ENCODE measurements at regions not wholly inside any gene's neighbourhood (a gene's known extent, or its start where the extent isn't known, plus 50 kb on each side); places are given as distances from the start of the nearest gene placed in this dataset.

DNA sequence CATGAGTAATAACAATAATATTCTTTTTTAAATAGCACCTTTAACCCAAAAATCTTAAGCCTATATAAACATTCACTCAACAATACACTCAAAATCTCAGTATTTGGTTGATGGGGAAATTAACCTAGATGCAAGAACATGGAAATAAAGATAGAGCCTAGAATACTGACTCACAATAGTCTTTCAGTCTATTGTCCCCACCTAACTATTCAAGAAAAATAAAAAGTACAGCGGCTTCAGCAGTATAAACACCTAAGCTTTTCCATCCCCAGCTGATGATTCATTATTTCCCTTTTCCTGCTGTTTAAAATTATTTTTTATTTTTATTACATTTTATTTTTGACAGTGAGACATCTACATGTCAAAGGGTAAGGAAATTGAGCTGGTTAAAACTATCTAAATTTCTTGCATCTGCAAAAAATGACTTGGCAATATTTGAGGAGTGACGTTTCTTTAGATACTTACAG lies 201.4 kb downstream of the FZD1 start:
- Histone ChIP-seq H2AFZ (ENCODE audit: low read depth, low read length, poor library complexity, severe bottlenecking) (no peak overlapping the region), H3K79me2 (ENCODE audit: insufficient read depth, low read length) (no peaks in the 10 kb centered on the region), H3K27ac (ENCODE audit: low read depth, low read length) (no peak overlapping the region), H3K9ac (ENCODE audit: low read length) (no peak overlapping the region), H3K36me3 (ENCODE audit: control insufficient read depth in 1 of 2, insufficient read depth in 2 of 2, low read length in 2 of 2) (no peaks in the 10 kb centered on the region), H3K9me2 (ENCODE audit: insufficient read depth) (no peaks in the 10 kb centered on the region), H3K4me3 (replicated peaks in 1 of 2; ENCODE audit: low read depth in 1 of 2, low read length in 2 of 2) (no peak overlapping the region), H3K9me3 (ENCODE audit: control insufficient read depth in 1 of 2, insufficient read depth in 1 of 2, low read depth in 1 of 2, low read length in 2 of 2) (no peaks in the 10 kb centered on the region), H4K20me1 (ENCODE audit: insufficient read depth) (no peaks in the 10 kb centered on the region), H3K27me3 (ENCODE audit: insufficient read depth, low read length) (0 out of 2 replicates have a peak, but pooled peaks cover 4% of the 10 kb centered on the region), H3K4me1 (ENCODE audit: control insufficient read depth in 1 of 2, insufficient read depth in 2 of 2, low read length in 2 of 2) (no peaks in the 10 kb centered on the region), H3K4me2 (ENCODE audit: low read length) (no peak overlapping the region)
- ChIA-PET RAD21 (ENCODE audit: low non-redundant PET in 1 of 2, low total read pairs in 2 of 2, uncharacterized antibody in 2 of 2, unreplicated experiment in 2 of 2) (no interaction called here), CTCF (no interaction called here), POLR2A (interaction anchor here (0.5 kb wide), 1 partner anchor 491 kb away, joined by 3 read pairs; no protein-coding TSS in a partner anchor)
- BruUV-seq (replicated peaks): no TSS peak
- intact Hi-C loops (cut with micrococcal nuclease): no loop called here
- ATAC-seq (no peak), DNase-seq (ENCODE audit: low read depth, low spot score) (no peak)
- TF ChIP-seq YY1 (IDR thresholded peaks at IDR 0.05; ENCODE audit: extremely low read depth, insufficient replicate concordance, low read depth, low read length) (no peak), ZFX (IDR thresholded peaks at IDR 0.05) (no peak)
- TF ChIP-seq, protein P1, sequence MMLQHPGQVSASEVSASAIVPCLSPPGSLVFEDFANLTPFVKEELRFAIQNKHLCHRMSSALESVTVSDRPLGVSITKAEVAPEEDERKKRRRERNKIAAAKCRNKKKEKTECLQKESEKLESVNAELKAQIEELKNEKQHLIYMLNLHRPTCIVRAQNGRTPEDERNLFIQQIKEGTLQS (IDR thresholded peaks at IDR 0.05): no peak

DNA sequence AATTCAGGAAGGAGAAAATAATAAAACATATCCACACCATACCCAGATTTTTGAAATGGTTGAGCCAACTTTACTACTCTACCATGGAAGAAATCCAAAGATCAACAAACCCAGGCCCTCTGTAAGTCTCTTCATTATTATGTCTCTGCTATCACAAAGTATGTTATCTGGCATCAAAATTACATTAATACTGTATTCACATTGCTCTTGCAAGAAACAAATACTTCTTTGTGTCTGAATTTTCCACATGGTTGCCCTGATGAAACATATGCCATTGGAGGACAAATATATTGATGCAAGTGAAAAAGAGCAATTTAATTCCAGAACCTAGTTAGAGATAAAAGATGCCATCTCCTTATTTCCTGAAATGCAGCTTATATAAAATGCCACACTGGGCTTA lies 204.0 kb downstream of the FZD1 start:
- Histone ChIP-seq H3K36me3 (ENCODE audit: control insufficient read depth in 1 of 2, insufficient read depth in 2 of 2, low read length in 2 of 2) (no peaks in the 10 kb centered on the region), H3K9ac (ENCODE audit: low read length) (no peak overlapping the region), H3K27me3 (ENCODE audit: insufficient read depth, low read length) (0 out of 2 replicates have a peak, but pooled peaks cover 4% of the 10 kb centered on the region), H2AFZ (ENCODE audit: low read depth, low read length, poor library complexity, severe bottlenecking) (no peak overlapping the region), H3K4me3 (replicated peaks in 1 of 2; ENCODE audit: low read depth in 1 of 2, low read length in 2 of 2) (no peak overlapping the region), H3K27ac (ENCODE audit: low read depth, low read length) (no peak overlapping the region), H3K9me2 (ENCODE audit: insufficient read depth) (no peaks in the 10 kb centered on the region), H3K4me1 (ENCODE audit: control insufficient read depth in 1 of 2, insufficient read depth in 2 of 2, low read length in 2 of 2) (no peaks in the 10 kb centered on the region), H4K20me1 (ENCODE audit: insufficient read depth) (no peaks in the 10 kb centered on the region), H3K4me2 (ENCODE audit: low read length) (no peak overlapping the region), H3K79me2 (ENCODE audit: insufficient read depth, low read length) (no peaks in the 10 kb centered on the region), H3K9me3 (ENCODE audit: control insufficient read depth in 1 of 2, insufficient read depth in 1 of 2, low read depth in 1 of 2, low read length in 2 of 2) (no peaks in the 10 kb centered on the region)
- ATAC-seq (no peak), DNase-seq (ENCODE audit: low read depth, low spot score) (no peak)
- BruUV-seq (replicated peaks): no TSS peak
- intact Hi-C loops (cut with micrococcal nuclease): no loop called here
- CTCF ChIA-PET: no interaction called here
- POLR2A ChIA-PET: no interaction called here
- TF ChIP-seq ZFX (IDR thresholded peaks at IDR 0.05): no peak
- no peak for TF ChIP-seq POLR2AphosphoS5 (IDR thresholded peaks at IDR 0.05; ENCODE audit: low read depth, low read length)
- TF ChIP-seq POLR2A (IDR thresholded peaks at IDR 0.05; ENCODE audit: borderline replicate concordance, extremely low read depth, insufficient read depth, insufficient read length): no peak
- no peak for TF ChIP-seq CEBPB (IDR thresholded peaks at IDR 0.05; ENCODE audit: low read depth)
- no peak for TF ChIP-seq ZNF274 (IDR thresholded peaks at IDR 0.05; ENCODE audit: low read depth, low read length)
- TF ChIP-seq SIN3A (IDR thresholded peaks at IDR 0.05; ENCODE audit: low read depth): no peak
- no peak for TF ChIP-seq FOSL1 (IDR thresholded peaks at IDR 0.05; ENCODE audit: low read depth)
- TF ChIP-seq, protein P2, sequence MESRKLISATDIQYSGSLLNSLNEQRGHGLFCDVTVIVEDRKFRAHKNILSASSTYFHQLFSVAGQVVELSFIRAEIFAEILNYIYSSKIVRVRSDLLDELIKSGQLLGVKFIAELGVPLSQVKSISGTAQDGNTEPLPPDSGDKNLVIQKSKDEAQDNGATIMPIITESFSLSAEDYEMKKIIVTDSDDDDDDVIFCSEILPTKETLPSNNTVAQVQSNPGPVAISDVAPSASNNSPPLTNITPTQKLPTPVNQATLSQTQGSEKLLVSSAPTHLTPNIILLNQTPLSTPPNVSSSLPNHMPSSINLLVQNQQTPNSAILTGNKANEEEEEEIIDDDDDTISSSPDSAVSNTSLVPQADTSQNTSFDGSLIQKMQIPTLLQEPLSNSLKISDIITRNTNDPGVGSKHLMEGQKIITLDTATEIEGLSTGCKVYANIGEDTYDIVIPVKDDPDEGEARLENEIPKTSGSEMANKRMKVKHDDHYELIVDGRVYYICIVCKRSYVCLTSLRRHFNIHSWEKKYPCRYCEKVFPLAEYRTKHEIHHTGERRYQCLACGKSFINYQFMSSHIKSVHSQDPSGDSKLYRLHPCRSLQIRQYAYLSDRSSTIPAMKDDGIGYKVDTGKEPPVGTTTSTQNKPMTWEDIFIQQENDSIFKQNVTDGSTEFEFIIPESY (IDR thresholded peaks at IDR 0.05; ENCODE audit: extremely low read depth, insufficient replicate concordance, low read length): no peak
- no peak for TF ChIP-seq TCF7L2 (IDR thresholded peaks at IDR 0.05; ENCODE audit: borderline replicate concordance, extremely low read depth, insufficient read depth, insufficient read length)
- TF ChIP-seq CBX3 (IDR thresholded peaks at IDR 0.05; ENCODE audit: low read depth): no peak
- no peak for TF ChIP-seq SRF (IDR thresholded peaks at IDR 0.05; ENCODE audit: low read depth)
- TF ChIP-seq JUND (IDR thresholded peaks at IDR 0.05): no peak
- no peak for TF ChIP-seq ELF1 (IDR thresholded peaks at IDR 0.05; ENCODE audit: borderline replicate concordance, low read depth)
- TF ChIP-seq EZH2phosphoT487 (IDR thresholded peaks at IDR 0.05; ENCODE audit: borderline replicate concordance): no peak
- TF ChIP-seq, protein P3, sequence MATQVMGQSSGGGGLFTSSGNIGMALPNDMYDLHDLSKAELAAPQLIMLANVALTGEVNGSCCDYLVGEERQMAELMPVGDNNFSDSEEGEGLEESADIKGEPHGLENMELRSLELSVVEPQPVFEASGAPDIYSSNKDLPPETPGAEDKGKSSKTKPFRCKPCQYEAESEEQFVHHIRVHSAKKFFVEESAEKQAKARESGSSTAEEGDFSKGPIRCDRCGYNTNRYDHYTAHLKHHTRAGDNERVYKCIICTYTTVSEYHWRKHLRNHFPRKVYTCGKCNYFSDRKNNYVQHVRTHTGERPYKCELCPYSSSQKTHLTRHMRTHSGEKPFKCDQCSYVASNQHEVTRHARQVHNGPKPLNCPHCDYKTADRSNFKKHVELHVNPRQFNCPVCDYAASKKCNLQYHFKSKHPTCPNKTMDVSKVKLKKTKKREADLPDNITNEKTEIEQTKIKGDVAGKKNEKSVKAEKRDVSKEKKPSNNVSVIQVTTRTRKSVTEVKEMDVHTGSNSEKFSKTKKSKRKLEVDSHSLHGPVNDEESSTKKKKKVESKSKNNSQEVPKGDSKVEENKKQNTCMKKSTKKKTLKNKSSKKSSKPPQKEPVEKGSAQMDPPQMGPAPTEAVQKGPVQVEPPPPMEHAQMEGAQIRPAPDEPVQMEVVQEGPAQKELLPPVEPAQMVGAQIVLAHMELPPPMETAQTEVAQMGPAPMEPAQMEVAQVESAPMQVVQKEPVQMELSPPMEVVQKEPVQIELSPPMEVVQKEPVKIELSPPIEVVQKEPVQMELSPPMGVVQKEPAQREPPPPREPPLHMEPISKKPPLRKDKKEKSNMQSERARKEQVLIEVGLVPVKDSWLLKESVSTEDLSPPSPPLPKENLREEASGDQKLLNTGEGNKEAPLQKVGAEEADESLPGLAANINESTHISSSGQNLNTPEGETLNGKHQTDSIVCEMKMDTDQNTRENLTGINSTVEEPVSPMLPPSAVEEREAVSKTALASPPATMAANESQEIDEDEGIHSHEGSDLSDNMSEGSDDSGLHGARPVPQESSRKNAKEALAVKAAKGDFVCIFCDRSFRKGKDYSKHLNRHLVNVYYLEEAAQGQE (IDR thresholded peaks at IDR 0.05; ENCODE audit: low read depth): no peak
- no peak for TF ChIP-seq EGR1 (IDR thresholded peaks at IDR 0.05; ENCODE audit: low read depth)
- RAD21 ChIA-PET (ENCODE audit: low non-redundant PET in 1 of 2, low total read pairs in 2 of 2, uncharacterized antibody in 2 of 2, unreplicated experiment in 2 of 2): no interaction called here
